ENCODE measurements at regions not wholly inside any gene's neighbourhood (a gene's known extent, or its start where the extent isn't known, plus 50 kb on each side); places are given as distances from the start of the nearest gene placed in this dataset.

DNA sequence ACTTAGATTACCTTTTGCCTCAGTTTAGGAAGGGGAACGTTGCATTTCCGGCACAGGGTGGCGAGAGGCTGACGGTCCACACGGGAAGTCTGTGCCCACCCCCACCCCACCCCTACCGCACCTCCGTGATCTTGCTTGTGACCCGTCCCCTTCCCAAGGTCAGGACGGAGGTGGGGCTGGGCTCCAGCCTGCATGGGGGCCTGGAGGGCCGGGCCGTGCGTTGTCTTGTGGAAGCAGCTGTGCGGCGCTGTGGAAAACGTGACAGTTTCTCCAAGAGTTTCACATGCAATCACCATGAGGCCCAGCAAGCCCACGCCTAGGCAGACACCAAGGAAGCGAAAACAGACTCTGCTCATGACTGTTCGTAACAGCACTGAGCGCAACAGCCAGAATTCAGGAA, 76.8 kb upstream of the HDAC4 start:
- TF ChIP-seq, protein P1, sequence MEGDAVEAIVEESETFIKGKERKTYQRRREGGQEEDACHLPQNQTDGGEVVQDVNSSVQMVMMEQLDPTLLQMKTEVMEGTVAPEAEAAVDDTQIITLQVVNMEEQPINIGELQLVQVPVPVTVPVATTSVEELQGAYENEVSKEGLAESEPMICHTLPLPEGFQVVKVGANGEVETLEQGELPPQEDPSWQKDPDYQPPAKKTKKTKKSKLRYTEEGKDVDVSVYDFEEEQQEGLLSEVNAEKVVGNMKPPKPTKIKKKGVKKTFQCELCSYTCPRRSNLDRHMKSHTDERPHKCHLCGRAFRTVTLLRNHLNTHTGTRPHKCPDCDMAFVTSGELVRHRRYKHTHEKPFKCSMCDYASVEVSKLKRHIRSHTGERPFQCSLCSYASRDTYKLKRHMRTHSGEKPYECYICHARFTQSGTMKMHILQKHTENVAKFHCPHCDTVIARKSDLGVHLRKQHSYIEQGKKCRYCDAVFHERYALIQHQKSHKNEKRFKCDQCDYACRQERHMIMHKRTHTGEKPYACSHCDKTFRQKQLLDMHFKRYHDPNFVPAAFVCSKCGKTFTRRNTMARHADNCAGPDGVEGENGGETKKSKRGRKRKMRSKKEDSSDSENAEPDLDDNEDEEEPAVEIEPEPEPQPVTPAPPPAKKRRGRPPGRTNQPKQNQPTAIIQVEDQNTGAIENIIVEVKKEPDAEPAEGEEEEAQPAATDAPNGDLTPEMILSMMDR (IDR thresholded peaks at IDR 0.05), result no peak

DNA sequence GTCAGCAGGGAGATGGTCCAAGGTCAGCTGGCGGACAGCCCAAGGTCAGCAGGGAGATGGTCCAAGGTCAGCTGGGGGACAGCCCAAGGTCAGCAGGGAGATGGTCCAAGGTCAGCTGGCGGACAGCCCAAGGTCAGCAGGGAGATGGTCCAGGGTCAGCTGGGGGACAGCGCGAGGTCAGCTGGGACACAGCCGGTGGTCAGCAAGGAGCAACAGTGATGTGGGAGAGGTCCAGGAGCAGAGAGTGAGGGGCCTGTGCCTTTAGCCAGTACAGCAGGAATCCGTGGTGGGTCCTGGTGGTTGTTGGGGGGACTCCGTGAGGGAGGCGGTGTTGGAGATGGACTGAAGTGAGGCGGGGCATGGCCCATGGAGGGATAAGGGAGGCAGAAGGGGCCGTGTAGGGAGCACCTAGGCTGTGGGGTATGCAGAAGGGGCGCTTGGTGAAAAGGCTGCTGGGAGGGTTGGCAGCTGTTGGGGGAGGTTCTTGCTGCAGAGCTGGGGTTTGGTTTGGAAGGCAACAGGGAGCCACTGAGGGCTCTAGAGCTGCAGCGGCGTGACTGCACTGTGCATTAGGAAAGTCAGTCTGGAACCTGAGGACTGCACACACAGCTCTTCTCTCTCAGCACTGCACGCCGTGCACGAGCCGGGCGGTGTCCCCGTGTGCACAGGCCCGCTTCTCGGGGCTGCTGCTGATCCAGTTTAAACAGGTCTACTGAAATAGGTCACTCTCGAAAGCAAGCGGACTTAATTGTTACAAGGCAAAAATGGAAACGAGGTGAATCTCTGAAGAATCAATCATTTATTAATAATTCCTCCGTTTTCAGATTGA, 76.2 kb upstream of the HDAC4 start:
- TF ChIP-seq, protein P1 (IDR thresholded peaks at IDR 0.05), result no peak

DNA sequence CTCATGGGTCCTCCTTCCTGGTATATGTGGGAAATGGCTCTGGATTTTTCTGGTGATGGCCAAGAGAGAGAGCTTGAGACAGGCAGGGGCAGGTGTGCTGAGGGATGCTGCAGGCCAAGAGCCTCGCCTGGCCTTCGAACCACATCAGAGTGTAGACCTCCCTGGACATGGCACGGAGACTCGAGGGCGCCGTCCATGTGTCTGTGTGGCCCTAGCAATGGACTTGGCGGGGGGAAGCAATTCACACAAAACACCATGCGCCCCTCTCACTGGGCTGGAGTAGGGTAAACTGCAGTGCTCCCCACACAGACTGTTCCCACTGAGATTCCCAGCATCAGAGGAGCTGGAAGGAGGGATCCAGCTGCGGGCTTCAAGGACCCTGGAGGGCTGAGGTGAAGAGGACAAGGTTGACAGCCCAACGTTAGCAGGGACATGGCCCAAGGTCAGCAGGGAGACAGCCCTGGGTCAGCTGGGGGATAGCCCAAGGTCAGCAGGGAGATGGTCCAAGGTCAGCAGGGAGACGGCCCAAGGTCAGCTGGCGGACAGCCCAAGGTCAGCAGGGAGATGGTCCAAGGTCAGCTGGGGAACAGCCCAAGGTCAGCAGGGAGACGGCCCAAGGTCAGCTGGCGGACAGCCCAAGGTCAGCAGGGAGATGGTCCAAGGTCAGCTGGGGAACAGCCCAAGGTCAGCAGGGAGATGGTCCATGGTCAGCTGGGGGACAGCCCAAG, 75.4 kb upstream of the HDAC4 start:
- TF ChIP-seq, protein P1 (IDR thresholded peaks at IDR 0.05), result no peak

DNA sequence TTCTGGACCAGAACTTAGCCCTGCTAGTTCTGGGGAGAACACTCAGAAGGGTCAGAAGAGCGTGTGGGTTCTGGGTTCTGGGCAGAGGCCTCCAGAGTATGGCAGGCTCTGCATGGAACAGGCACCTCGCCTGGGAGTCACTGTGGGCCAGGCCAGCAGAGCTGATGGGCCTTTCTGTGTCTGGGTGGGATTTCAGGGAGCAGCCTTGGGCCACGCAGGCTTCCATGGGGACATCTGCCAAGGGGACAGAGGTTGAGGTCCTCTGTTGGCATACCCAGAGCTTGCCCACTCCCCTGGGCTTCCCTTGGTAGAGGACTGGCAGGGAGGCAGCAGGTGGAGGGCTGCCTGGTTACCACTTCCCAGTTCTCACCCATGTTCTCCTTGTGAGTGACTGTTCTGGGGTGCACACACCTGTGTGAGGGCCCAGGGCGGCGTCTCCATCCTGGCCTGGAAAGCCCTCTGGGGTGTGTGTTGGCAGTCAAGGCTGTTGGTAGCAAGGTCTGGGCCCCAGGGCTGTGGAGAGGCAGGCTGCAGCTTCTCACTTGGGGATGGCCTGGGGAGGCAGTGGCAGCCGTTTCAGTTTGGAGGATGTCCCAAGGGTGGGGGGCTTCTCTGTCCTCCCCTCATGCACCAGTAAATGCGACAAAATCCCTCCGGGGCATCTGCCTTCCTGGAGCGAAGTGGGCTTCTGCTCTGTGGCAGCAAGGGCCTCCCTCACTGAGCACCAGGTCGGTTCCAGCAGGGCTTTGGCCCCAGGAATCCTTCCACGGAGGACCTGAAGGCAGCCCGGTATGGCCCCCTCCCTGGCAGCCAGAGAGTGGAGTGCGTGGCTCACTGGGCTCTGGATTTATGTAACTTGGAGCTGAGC, 74.6 kb upstream of the HDAC4 start:
- TF ChIP-seq, protein P1 (IDR thresholded peaks at IDR 0.05), result no peak

DNA sequence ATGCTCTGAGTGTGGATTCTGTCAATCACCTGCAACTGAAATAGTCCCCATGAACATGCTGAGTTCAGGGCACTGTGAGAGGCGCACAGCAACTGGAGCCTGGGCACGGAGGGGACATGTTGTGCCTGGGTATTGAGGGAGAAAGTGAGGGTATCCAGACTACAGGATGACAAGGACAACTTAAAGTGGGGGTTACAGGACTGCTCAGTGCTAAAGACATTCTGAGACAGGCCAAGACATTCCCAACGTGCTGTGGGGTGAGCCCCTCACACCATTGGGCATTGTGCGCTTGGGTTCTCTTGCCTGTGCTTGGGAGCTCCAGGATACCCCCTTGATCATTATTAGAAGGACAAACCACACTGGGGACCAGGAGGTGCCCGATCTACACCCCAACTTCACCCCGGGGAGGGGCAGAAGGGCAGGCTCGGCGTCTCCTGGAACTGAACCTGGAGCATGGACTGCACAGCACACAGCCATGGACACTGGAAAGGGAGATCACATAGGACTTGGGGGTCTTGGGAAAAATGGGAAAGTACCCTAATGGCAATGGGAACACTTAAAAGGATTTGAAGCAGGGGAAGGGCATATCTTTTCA, 72.5 kb upstream of the HDAC4 start:
- TF ChIP-seq, protein P1 (IDR thresholded peaks at IDR 0.05), result no peak

DNA sequence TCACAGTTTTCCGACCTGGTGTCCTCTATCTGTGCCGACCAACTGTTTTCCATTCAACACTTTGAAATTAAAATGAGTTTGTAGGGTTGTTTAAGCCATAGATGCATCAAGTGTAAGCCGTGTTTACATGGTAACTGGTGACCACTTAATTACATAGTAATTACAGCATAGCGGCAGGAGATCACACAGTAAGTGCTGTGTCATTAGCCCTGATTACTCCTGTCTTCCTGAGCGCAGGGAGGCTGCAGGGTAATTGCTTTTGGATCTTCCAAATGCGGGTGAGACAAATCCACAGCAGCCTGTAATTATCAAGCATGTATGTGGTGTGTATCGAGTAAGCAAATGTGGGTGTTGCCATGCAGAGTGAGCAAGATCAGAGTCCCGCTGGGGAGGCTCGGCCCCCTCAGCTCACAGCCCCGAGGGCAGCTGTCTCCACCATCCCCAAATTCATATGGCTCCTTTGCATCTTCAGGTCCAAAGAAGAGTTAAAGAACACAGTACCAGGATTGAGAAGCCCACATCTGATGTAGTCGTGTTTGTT, 71.5 kb upstream of the HDAC4 start:
- TF ChIP-seq, protein P1 (IDR thresholded peaks at IDR 0.05), result no peak
